SIG-M5 treated with dmso at 0.1 percent for 504 hours (cell line): ENCODE measurements at regions not wholly inside any gene's neighbourhood (a gene's known extent, or its start where the extent isn't known, plus 50 kb on each side); places are given as distances from the start of the nearest gene placed in this dataset.
"Not testable (repeated sequence)": the region's sequence is repeated elsewhere in the genome, so short reads cannot be mapped to it uniquely, and the experiment has no call there.

Source experiments
- DNase-seq: peaks from one replicate; lab custom pipeline; 2025; ENCODE audit not compliant: unreplicated experiment; lab: John Stamatoyannopoulos, UW

GRCh38 chr14:82766123-82766522, 1232.5 kb upstream of the SEL1L start:
- no peak for DNase-seq

GRCh38 chr14:82766996-82767395, 1233.3 kb upstream of the SEL1L start:
- no peak for DNase-seq

- no peak for DNase-seq
These were observed 1243.3 kb upstream of the SEL1L start for GRCh38 chr14:82776958-82777357.

- no peak for DNase-seq
These were observed 1244.4 kb upstream of the SEL1L start for GRCh38 chr14:82778008-82778590.

GRCh38 chr14:82778601-82779000, 1244.9 kb upstream of the SEL1L start:
- no peak for DNase-seq

- no peak for DNase-seq
These were observed 1245.6 kb upstream of the SEL1L start for GRCh38 chr14:82779301-82779700.

- no peak for DNase-seq
These were observed 1252.3 kb upstream of the SEL1L start for GRCh38 chr14:82785756-82786482.

GRCh38 chr14:82786483-82786880, 1252.8 kb upstream of the SEL1L start:
- DNase-seq, result no peak

GRCh38 chr14:82796086-82796485, 1262.4 kb upstream of the SEL1L start:
- DNase-seq, result no peak

- DNase-seq, result no peak
These were observed 1264.6 kb upstream of the SEL1L start for GRCh38 chr14:82798276-82798675.

GRCh38 chr14:82805892-82806825, 1272.5 kb upstream of the SEL1L start:
- no peak for DNase-seq

- DNase-seq, result no peak
These were observed 1277.6 kb upstream of the SEL1L start for GRCh38 chr14:82811246-82811645.

GRCh38 chr14:82814339-82814738, 1280.7 kb upstream of the SEL1L start:
- DNase-seq, result not testable (repeated sequence)

- no peak for DNase-seq
These were observed 1296.9 kb upstream of the SEL1L start for GRCh38 chr14:82830596-82830995.

- DNase-seq, result no peak
These were observed 1302.8 kb upstream of the SEL1L start for GRCh38 chr14:82836256-82836950.

- no peak for DNase-seq
These were observed 1304.0 kb upstream of the SEL1L start for GRCh38 chr14:82837611-82838140.

GRCh38 chr14:82850576-82850975, 1316.9 kb upstream of the SEL1L start:
- DNase-seq, result no peak

- no peak for DNase-seq
These were observed 1320.5 kb upstream of the SEL1L start for GRCh38 chr14:82854131-82854530.

GRCh38 chr14:82854901-82855300, 1321.2 kb upstream of the SEL1L start:
- no peak for DNase-seq

GRCh38 chr14:82855912-82856391, 1322.3 kb upstream of the SEL1L start:
- DNase-seq, result peak; percentile 28

- no peak for DNase-seq
These were observed 1327.7 kb upstream of the SEL1L start for GRCh38 chr14:82861313-82861712.
